CD4-positive, alpha-beta T cell treated with Interleukin-17A for 4 hours (primary cell): ENCODE measurements at regions not wholly inside any gene's neighbourhood (a gene's known extent, or its start where the extent isn't known, plus 50 kb on each side); places are given as distances from the start of the nearest gene placed in this dataset.

Experiments used
- DNase-seq: peaks from one replicate; pipeline ENCODE4 v3.0.0-alpha.2; 2020; ENCODE audit warnings: mixed read lengths

GRCh38 chr6:109315341-109316110 lies 66.7 kb downstream of the CD164 start:
- no peak for DNase-seq

- DNase-seq, result no peak
Measured at GRCh38 chr6:109314313-109314712, 68.0 kb downstream of the CD164 start.

GRCh38 chr6:109313139-109313538 lies 69.1 kb downstream of the CD164 start:
- no peak for DNase-seq

GRCh38 chr6:109311471-109311870 lies 70.8 kb downstream of the CD164 start:
- DNase-seq, result no peak

GRCh38 chr6:109309917-109310316 lies 72.3 kb downstream of the CD164 start:
- DNase-seq, result no peak

GRCh38 chr6:109308018-109308492 lies 74.2 kb downstream of the CD164 start:
- no peak for DNase-seq

GRCh38 chr6:109306733-109307132 lies 75.5 kb downstream of the CD164 start:
- DNase-seq, result no peak

GRCh38 chr6:109305028-109305427 lies 77.2 kb downstream of the CD164 start:
- DNase-seq, result no peak

- no peak for DNase-seq
Measured at GRCh38 chr6:109304284-109305015, 77.8 kb downstream of the CD164 start.

- no peak for DNase-seq
Measured at GRCh38 chr6:109303640-109304283, 78.5 kb downstream of the CD164 start.

GRCh38 chr6:109303164-109303563 lies 79.1 kb downstream of the CD164 start:
- no peak for DNase-seq

GRCh38 chr6:109302176-109302575 lies 80.1 kb downstream of the CD164 start:
- no peak for DNase-seq

GRCh38 chr6:109301418-109301817 lies 80.8 kb downstream of the CD164 start:
- no peak for DNase-seq

- no peak for DNase-seq
Measured at GRCh38 chr6:109300874-109301273, 81.4 kb downstream of the CD164 start.

- no peak for DNase-seq
Measured at GRCh38 chr6:109299776-109300564, 82.3 kb downstream of the CD164 start.

- DNase-seq, result no peak
Measured at GRCh38 chr6:109299265-109299607, 83.0 kb downstream of the CD164 start.

- no peak for DNase-seq
Measured at GRCh38 chr6:109298605-109299264, 83.5 kb downstream of the CD164 start.

GRCh38 chr6:109297406-109298110 lies 84.7 kb downstream of the CD164 start:
- no peak for DNase-seq

GRCh38 chr6:109296971-109297372 lies 85.3 kb downstream of the CD164 start:
- no peak for DNase-seq

GRCh38 chr6:109296452-109296851 lies 85.8 kb downstream of the CD164 start:
- no peak for DNase-seq

- DNase-seq, result no peak
Measured at GRCh38 chr6:109295774-109296156, 86.5 kb downstream of the CD164 start.
